ENCODE measurements at regions not wholly inside any gene's neighbourhood (a gene's known extent, or its start where the extent isn't known, plus 50 kb on each side); places are given as distances from the start of the nearest gene placed in this dataset.

DNA sequence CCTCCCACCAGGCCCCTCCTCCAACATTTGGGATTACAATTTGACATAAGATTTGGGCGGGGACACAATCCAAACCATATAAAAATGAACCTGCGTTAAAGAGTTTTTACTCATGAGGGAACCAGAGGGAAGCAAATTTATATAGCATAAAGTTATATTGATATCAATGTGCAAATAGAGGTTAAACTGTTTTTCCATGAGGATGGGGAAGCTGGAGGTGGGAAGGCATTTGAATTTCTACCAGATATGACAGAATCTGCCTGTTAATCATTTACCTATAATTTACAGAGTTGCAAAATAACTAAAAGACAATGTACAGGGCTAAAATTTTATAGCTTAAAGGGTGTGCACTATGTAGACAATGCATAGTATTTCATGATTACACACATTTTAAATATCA, 322.0 kb upstream of the FKBP1C start:
- no peak overlapping the region for H3K27ac ChIP-seq (ENCODE audit: insufficient read depth, low read depth, low read length, poor library complexity, severe bottlenecking)
- 92 to 100% methylated on average over 1 to 2 of the region's 2 CpGs for WGBS, 2 experiments

DNA sequence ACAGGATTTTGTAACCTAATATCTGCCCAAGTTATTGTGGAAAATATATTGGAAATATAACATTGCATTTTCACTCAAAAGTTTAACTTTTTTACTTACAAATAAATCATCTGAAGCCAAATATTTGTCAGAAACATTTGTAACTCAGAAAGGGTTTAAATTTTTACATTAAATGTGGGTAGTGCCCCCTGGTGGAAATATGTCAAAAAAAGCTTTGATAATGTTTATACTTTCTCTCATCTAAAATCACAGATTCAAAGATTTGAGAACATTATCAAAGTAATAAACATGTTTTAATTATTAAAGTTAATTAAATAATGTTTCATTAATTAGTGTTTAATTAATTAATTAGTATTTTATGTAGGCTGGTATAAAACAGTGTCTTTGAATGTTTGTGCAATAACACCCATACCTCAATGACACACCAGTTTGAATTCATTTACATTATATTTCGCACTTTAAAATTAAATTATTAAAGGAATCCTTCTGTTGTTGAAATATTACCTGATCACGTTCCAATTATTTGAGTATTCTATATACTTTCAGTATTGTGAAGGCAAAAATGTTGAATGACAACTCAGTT, 320.1 kb upstream of the FKBP1C start:
- Histone ChIP-seq H3K4me1 (ENCODE audit: control insufficient read depth, insufficient read depth, low read length) (no peaks in the 10 kb centered on the region), H3K9me3 (ENCODE audit: control insufficient read depth, low read length) (no peaks in the 10 kb centered on the region), H3K27me3 (ENCODE audit: control insufficient read depth, insufficient read depth, low read length, poor library complexity, severe bottlenecking) (no peaks in the 10 kb centered on the region), H3K36me3 (ENCODE audit: control insufficient read depth, insufficient read depth, low read length) (no peaks in the 10 kb centered on the region), H3K27ac (ENCODE audit: insufficient read depth, low read depth, low read length, poor library complexity, severe bottlenecking) (no peak overlapping the region), H3K4me3 (ENCODE audit: insufficient read depth, low read depth, low read length) (no peak overlapping the region)
- WGBS, 2 experiments: 100% methylated on average over 1 of the region's 2 CpGs; no CpG with 5 or more reads in 1 of the 2 experiments

More for the DNA sequence above, 322.0 kb upstream of the FKBP1C start:
- no peaks in the 10 kb centered on the region for H3K36me3 ChIP-seq (ENCODE audit: control insufficient read depth, insufficient read depth, low read length)
- no peaks in the 10 kb centered on the region for H3K27me3 ChIP-seq (ENCODE audit: control insufficient read depth, insufficient read depth, low read length, poor library complexity, severe bottlenecking)
- no peaks in the 10 kb centered on the region for H3K9me3 ChIP-seq (ENCODE audit: control insufficient read depth, low read length)
- no peak overlapping the region for H3K4me3 ChIP-seq (ENCODE audit: insufficient read depth, low read depth, low read length)
- no peaks in the 10 kb centered on the region for H3K4me1 ChIP-seq (ENCODE audit: control insufficient read depth, insufficient read depth, low read length)

DNA sequence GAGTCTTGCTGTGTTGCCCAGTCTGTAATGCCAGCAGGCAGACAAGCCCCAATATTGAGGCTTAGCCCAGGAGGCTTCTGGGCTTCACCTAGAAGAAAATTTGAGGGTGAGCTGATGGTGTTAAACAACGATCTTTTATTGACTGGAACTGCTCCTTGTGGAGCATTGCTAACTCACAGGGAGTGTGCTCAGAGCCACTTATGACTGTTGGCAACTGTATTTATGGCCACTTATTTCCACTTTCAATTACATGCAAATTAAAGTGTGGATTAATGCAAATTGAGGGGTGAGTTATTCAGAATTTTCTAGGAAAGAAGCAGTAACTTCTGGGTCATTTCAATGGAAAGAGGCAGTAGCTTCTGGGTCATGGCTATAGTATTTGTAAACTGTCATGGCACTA, 317.2 kb upstream of the FKBP1C start:
- Histone ChIP-seq H3K9me3 (ENCODE audit: control insufficient read depth, low read length) (no peaks in the 10 kb centered on the region), H3K4me3 (ENCODE audit: insufficient read depth, low read depth, low read length) (no peak overlapping the region), H3K36me3 (ENCODE audit: control insufficient read depth, insufficient read depth, low read length) (no peaks in the 10 kb centered on the region), H3K4me1 (ENCODE audit: control insufficient read depth, insufficient read depth, low read length) (no peaks in the 10 kb centered on the region), H3K27me3 (ENCODE audit: control insufficient read depth, insufficient read depth, low read length, poor library complexity, severe bottlenecking) (no peaks in the 10 kb centered on the region), H3K27ac (ENCODE audit: insufficient read depth, low read depth, low read length, poor library complexity, severe bottlenecking) (no peak overlapping the region)
- WGBS, 2 experiments: 94 to 100% methylated on average over 1 of the region's 1 CpG

DNA sequence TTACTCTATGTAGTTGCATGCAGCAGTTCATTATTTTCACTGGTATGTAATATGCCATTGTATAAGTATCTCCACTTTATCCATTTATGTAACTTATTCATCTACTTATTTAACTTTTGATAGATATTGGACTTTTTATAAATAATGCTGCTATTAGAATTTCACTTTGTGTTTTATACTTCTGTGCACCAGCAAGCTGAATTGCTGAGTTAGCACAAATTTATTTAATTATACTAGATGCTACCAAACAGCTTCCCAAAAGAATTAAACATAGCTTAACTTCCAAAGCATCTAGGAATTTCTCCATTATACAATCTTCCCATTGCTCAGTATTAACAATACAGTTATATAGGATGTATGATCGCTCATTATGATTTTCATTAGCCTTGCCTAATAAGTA, 308.0 kb upstream of the FKBP1C start:
- Histone ChIP-seq H3K27me3 (ENCODE audit: control insufficient read depth, insufficient read depth, low read length, poor library complexity, severe bottlenecking) (no peaks in the 10 kb centered on the region), H3K4me1 (ENCODE audit: control insufficient read depth, insufficient read depth, low read length) (no peaks in the 10 kb centered on the region), H3K36me3 (ENCODE audit: control insufficient read depth, insufficient read depth, low read length) (no peaks in the 10 kb centered on the region), H3K27ac (ENCODE audit: insufficient read depth, low read depth, low read length, poor library complexity, severe bottlenecking) (no peak overlapping the region), H3K4me3 (ENCODE audit: insufficient read depth, low read depth, low read length) (no peak overlapping the region), H3K9me3 (ENCODE audit: control insufficient read depth, low read length) (no peaks in the 10 kb centered on the region)
- WGBS, 2 experiments: 100% methylated on average over 1 of the region's 1 CpG

DNA sequence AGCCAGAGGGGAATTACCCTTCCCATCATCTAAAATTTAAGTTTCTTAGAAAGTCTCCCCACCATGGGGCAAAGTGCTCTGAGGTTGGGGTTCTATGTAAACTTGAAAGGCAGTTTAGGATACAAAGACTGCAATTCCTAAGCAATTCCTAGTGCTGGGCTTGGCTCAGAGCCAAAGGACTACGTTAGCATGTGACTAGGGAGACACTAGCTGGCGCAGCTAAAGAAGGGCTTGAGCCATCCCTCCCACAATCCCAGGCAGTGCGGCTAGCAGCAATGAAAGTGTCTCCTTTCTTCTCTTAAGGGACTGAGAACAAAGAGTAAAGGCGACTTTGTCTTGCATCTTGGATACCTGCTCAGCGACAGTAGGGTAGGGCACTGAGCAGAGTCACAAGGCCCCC, 306.6 kb upstream of the FKBP1C start:
- Histone ChIP-seq H3K9me3 (ENCODE audit: control insufficient read depth, low read length) (no peaks in the 10 kb centered on the region), H3K4me1 (ENCODE audit: control insufficient read depth, insufficient read depth, low read length) (no peaks in the 10 kb centered on the region), H3K27ac (ENCODE audit: insufficient read depth, low read depth, low read length, poor library complexity, severe bottlenecking) (no peak overlapping the region), H3K4me3 (ENCODE audit: insufficient read depth, low read depth, low read length) (no peak overlapping the region), H3K27me3 (ENCODE audit: control insufficient read depth, insufficient read depth, low read length, poor library complexity, severe bottlenecking) (no peaks in the 10 kb centered on the region), H3K36me3 (ENCODE audit: control insufficient read depth, insufficient read depth, low read length) (no peaks in the 10 kb centered on the region)
- WGBS, 2 experiments: 80 to 87% methylated on average over 5 of the region's 5 CpGs

DNA sequence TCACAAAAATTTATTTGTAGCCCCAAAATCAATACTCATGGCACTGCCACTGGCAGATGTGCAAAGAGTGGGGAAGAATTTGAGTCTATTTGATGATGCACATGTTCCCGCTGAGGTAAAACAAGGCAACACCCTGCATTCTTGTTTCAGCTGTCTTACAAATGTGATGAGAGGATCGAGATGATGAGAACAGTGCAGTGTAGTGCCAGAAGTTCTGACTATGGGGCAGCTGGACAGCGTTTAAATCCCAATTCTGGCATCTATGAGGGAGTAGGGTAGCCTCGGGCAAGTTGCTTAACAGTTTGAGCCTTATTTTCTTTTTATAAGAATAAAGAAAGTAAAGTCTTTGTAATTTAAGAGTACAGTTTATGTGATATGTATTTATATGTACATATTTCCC, 296.7 kb upstream of the FKBP1C start:
- no peak overlapping the region for H3K27ac ChIP-seq (ENCODE audit: insufficient read depth, low read depth, low read length, poor library complexity, severe bottlenecking)
- no peaks in the 10 kb centered on the region for H3K4me1 ChIP-seq (ENCODE audit: control insufficient read depth, insufficient read depth, low read length)
- no peaks in the 10 kb centered on the region for H3K9me3 ChIP-seq (ENCODE audit: control insufficient read depth, low read length)
- no peaks in the 10 kb centered on the region for H3K36me3 ChIP-seq (ENCODE audit: control insufficient read depth, insufficient read depth, low read length)
- WGBS, 2 experiments: 92 to 94% methylated on average over 4 of the region's 4 CpGs
- H3K4me3 ChIP-seq (ENCODE audit: insufficient read depth, low read depth, low read length): no peak overlapping the region
- no peaks in the 10 kb centered on the region for H3K27me3 ChIP-seq (ENCODE audit: control insufficient read depth, insufficient read depth, low read length, poor library complexity, severe bottlenecking)

DNA sequence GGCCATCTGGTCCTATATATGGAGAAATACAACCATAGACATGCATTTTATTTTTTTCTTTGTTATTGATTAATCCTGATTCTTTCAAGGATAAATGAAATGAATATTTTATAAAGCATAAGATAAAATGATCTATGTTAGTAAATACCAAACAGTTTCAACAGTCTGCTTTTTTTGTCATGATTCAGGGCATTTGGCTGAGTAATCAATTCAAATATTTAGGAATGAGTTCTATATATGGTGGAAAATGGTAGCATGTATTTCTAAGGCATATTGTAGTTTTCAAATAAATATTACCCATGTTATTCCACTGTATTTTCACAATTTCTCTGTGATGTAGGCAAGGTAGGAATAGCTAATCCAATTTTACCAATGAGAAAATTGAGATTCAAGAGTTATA, 287.5 kb upstream of the FKBP1C start:
- no peaks in the 10 kb centered on the region for H3K27me3 ChIP-seq (ENCODE audit: control insufficient read depth, insufficient read depth, low read length, poor library complexity, severe bottlenecking)
- H3K4me1 ChIP-seq (ENCODE audit: control insufficient read depth, insufficient read depth, low read length): no peaks in the 10 kb centered on the region
- no peaks in the 10 kb centered on the region for H3K9me3 ChIP-seq (ENCODE audit: control insufficient read depth, low read length)
- H3K4me3 ChIP-seq (ENCODE audit: insufficient read depth, low read depth, low read length): no peak overlapping the region
- H3K36me3 ChIP-seq (ENCODE audit: control insufficient read depth, insufficient read depth, low read length): no peaks in the 10 kb centered on the region
- H3K27ac ChIP-seq (ENCODE audit: insufficient read depth, low read depth, low read length, poor library complexity, severe bottlenecking): no peak overlapping the region

DNA sequence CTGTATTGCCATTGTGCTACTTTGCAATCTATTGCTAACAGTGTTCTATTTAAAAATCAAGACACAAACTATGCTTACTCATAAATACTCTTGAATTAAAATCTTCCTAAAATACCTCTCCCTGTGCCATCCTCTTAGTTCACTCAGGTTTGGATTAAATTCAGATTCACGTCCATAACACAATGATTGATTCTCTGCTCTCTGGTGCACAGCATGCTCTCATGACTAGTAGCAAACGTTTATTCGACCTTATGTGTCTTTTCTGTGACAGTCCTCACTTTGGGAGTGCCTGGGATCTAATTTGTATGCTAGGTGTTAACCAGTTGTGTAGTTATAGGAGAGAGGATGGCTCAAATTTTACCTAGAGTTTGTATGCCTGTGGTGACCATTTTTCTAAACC, 270.4 kb upstream of the FKBP1C start:
- Histone ChIP-seq H3K27me3 (ENCODE audit: control insufficient read depth, insufficient read depth, low read length, poor library complexity, severe bottlenecking) (no peaks in the 10 kb centered on the region), H3K36me3 (ENCODE audit: control insufficient read depth, insufficient read depth, low read length) (no peaks in the 10 kb centered on the region), H3K27ac (ENCODE audit: insufficient read depth, low read depth, low read length, poor library complexity, severe bottlenecking) (no peak overlapping the region), H3K4me1 (ENCODE audit: control insufficient read depth, insufficient read depth, low read length) (no peaks in the 10 kb centered on the region), H3K4me3 (ENCODE audit: insufficient read depth, low read depth, low read length) (no peak overlapping the region), H3K9me3 (ENCODE audit: control insufficient read depth, low read length) (no peaks in the 10 kb centered on the region)
- 89 to 90% methylated on average over 3 of the region's 3 CpGs for WGBS, 2 experiments

DNA sequence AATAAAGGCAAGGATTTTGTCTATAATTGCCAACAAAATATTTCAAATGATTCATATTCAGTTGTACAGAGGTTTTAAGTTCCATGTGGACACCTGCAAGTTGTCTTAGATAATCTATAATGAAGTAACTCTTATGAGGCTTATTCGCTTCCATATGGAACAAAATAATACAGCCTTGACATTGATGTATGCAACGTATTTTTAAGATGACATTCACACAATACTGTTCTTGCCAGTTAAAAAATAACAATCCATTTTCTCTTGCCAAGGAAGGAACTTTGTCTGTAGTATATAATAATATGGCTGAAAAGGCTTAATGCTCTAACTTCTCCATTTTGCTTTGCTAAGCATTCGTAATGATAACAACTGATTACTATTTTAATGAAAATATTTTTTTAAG, 269.3 kb upstream of the FKBP1C start:
- no peaks in the 10 kb centered on the region for H3K4me1 ChIP-seq (ENCODE audit: control insufficient read depth, insufficient read depth, low read length)
- H3K27ac ChIP-seq (ENCODE audit: insufficient read depth, low read depth, low read length, poor library complexity, severe bottlenecking): no peak overlapping the region
- no peak overlapping the region for H3K4me3 ChIP-seq (ENCODE audit: insufficient read depth, low read depth, low read length)
- H3K36me3 ChIP-seq (ENCODE audit: control insufficient read depth, insufficient read depth, low read length): no peaks in the 10 kb centered on the region
- WGBS, 2 experiments: 94% methylated on average over 2 of the region's 3 CpGs; no CpG with 5 or more reads in 1 of the 2 experiments
- H3K27me3 ChIP-seq (ENCODE audit: control insufficient read depth, insufficient read depth, low read length, poor library complexity, severe bottlenecking): no peaks in the 10 kb centered on the region
- no peaks in the 10 kb centered on the region for H3K9me3 ChIP-seq (ENCODE audit: control insufficient read depth, low read length)

DNA sequence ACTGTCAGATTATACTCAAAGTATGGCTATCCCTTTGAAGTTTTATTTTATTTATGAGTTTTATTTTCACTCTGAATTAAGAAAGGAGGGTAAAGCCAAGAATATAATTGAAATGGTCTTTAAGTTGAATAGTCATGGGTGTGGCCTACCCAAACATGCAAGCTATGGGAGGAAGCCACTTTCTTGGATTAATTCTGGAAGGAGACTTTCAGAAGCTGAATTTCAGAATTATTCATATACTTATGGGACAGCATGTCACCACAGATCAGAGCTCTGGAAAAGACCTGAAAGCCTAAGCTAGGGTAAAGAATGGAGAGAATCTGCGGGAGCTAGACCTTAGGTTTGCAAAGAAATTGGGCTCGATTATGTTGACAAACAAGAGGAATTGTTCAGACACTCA, 242.4 kb upstream of the FKBP1C start:
- Histone ChIP-seq H3K4me1 (ENCODE audit: control insufficient read depth, insufficient read depth, low read length) (no peaks in the 10 kb centered on the region), H3K4me3 (ENCODE audit: insufficient read depth, low read depth, low read length) (no peak overlapping the region), H3K27ac (ENCODE audit: insufficient read depth, low read depth, low read length, poor library complexity, severe bottlenecking) (no peak overlapping the region), H3K9me3 (ENCODE audit: control insufficient read depth, low read length) (no peaks in the 10 kb centered on the region), H3K27me3 (ENCODE audit: control insufficient read depth, insufficient read depth, low read length, poor library complexity, severe bottlenecking) (no peaks in the 10 kb centered on the region), H3K36me3 (ENCODE audit: control insufficient read depth, insufficient read depth, low read length) (no peaks in the 10 kb centered on the region)
- 88 to 90% methylated on average over 2 of the region's 2 CpGs for WGBS, 2 experiments
